GM21447 (cell line): ENCODE measurements at regions not wholly inside any gene's neighbourhood (a gene's known extent, or its start where the extent isn't known, plus 50 kb on each side); places are given as distances from the start of the nearest gene placed in this dataset.

Experiments
- ATAC-seq: cut with Tn5 transposase; IDR thresholded peaks from one replicate; pipeline ENCODE4 v1.9.1; 2021; ENCODE audit not compliant: unreplicated experiment

GRCh38 chr14:98965076-98965475 lies 306.9 kb downstream of the BCL11B start:
- ATAC-seq = no peak

GRCh38 chr14:98966016-98966415 lies 306.0 kb downstream of the BCL11B start:
- ATAC-seq = no peak

- ATAC-seq = no peak
Measured at GRCh38 chr14:98966475-98967162, 305.4 kb downstream of the BCL11B start.

- ATAC-seq = no peak
Measured at GRCh38 chr14:98974113-98974512, 297.9 kb downstream of the BCL11B start.

GRCh38 chr14:98976271-98976670 lies 295.7 kb downstream of the BCL11B start:
- no peak for ATAC-seq

GRCh38 chr14:98977451-98977850 lies 294.5 kb downstream of the BCL11B start:
- no peak for ATAC-seq

- ATAC-seq = no peak
Measured at GRCh38 chr14:98982986-98983385, 289.0 kb downstream of the BCL11B start.

GRCh38 chr14:98984027-98984718 lies 287.8 kb downstream of the BCL11B start:
- no peak for ATAC-seq

- ATAC-seq = no peak
Measured at GRCh38 chr14:98984719-98985041, 287.3 kb downstream of the BCL11B start.

- no peak for ATAC-seq
Measured at GRCh38 chr14:98993818-98994217, 278.2 kb downstream of the BCL11B start.

GRCh38 chr14:98994561-98994960 lies 277.4 kb downstream of the BCL11B start:
- ATAC-seq = no peak

- ATAC-seq = no peak
Measured at GRCh38 chr14:98997526-98998205, 274.3 kb downstream of the BCL11B start.

- ATAC-seq = no peak
Measured at GRCh38 chr14:98999345-98999744, 272.7 kb downstream of the BCL11B start.

- no peak for ATAC-seq
Measured at GRCh38 chr14:98999901-99000300, 272.1 kb downstream of the BCL11B start.

GRCh38 chr14:99001241-99001640 lies 270.8 kb downstream of the BCL11B start:
- ATAC-seq = no peak

- no peak for ATAC-seq
Measured at GRCh38 chr14:99003646-99004045, 268.4 kb downstream of the BCL11B start.

GRCh38 chr14:99004112-99004511 lies 267.9 kb downstream of the BCL11B start:
- ATAC-seq = no peak

GRCh38 chr14:99006276-99006675 lies 265.7 kb downstream of the BCL11B start:
- no peak for ATAC-seq

GRCh38 chr14:99007795-99008194 lies 264.2 kb downstream of the BCL11B start:
- no peak for ATAC-seq

- no peak for ATAC-seq
Measured at GRCh38 chr14:99009871-99010270, 262.1 kb downstream of the BCL11B start.

GRCh38 chr14:99011385-99011784 lies 260.6 kb downstream of the BCL11B start:
- no peak for ATAC-seq

GRCh38 chr14:99012703-99013102 lies 259.3 kb downstream of the BCL11B start:
- no peak for ATAC-seq
